WTC11 (cell line): ENCODE measurements at regions not wholly inside any gene's neighbourhood (a gene's known extent, or its start where the extent isn't known, plus 50 kb on each side); places are given as distances from the start of the nearest gene placed in this dataset.

Experiments
- FOXP1 ChIP-seq: sonication (generic); formaldehyde crosslinking; IDR thresholded peaks from 2 replicates; pipeline ENCODE4 v1.8.0; 2022; ENCODE audit warnings: missing genetic modification reagents, mild to moderate bottlenecking, moderate library complexity, borderline replicate concordance
- JUN ChIP-seq: sonication (generic); formaldehyde crosslinking; IDR thresholded peaks from 2 replicates; pipeline ENCODE4 v1.8.0; 2023; ENCODE audit warnings: mild to moderate bottlenecking, missing genetic modification reagents
- MAX ChIP-seq: sonication (generic); formaldehyde crosslinking; IDR thresholded peaks from 2 replicates; pipeline ENCODE4 v1.8.0; 2022; ENCODE audit warnings: mild to moderate bottlenecking, missing genetic modification reagents
- MXD4 ChIP-seq: fragments of 250-450 bp; sonication (Bioruptor Pico); IDR thresholded peaks from 2 replicates; pipeline ENCODE4 v1.8.0; 2021; ENCODE audit warnings: mild to moderate bottlenecking, moderate library complexity, borderline replicate concordance
- NFE2L1 ChIP-seq: sonication (generic); formaldehyde crosslinking; IDR thresholded peaks from 2 replicates; pipeline ENCODE4 v1.8.1; 2023; ENCODE audit warnings: missing genetic modification reagents
- NR3C1 ChIP-seq: sonication (generic); formaldehyde crosslinking; conservative IDR thresholded peaks from 2 replicates; pipeline ENCODE4 v1.8.1; 2023; ENCODE audit warnings: low read depth, mild to moderate bottlenecking, missing genetic modification reagents
- PRDM15 ChIP-seq: sonication (generic); formaldehyde crosslinking; IDR thresholded peaks from 2 replicates; pipeline ENCODE4 v1.8.0; 2022; ENCODE audit warnings: missing genetic modification reagents
- RELA ChIP-seq: sonication (generic); formaldehyde crosslinking; IDR thresholded peaks from 2 replicates; pipeline ENCODE4 v1.8.1; 2022; ENCODE audit warnings: missing genetic modification reagents, mild to moderate bottlenecking, borderline replicate concordance
- TCF7 ChIP-seq: sonication (generic); formaldehyde crosslinking; IDR thresholded peaks from 2 replicates; pipeline ENCODE4 v1.8.0; 2022; ENCODE audit warnings: mild to moderate bottlenecking, low read depth, missing genetic modification reagents, moderate library complexity
- USF1 ChIP-seq: sonication (generic); formaldehyde crosslinking; IDR thresholded peaks from 2 replicates; pipeline ENCODE4 v1.8.0; 2022; ENCODE audit warnings: mild to moderate bottlenecking, missing genetic modification reagents
- ZNF219 ChIP-seq: sonication (generic); formaldehyde crosslinking; IDR thresholded peaks from 2 replicates; pipeline ENCODE4 v1.8.0; 2023; ENCODE audit warnings: missing genetic modification reagents, mild to moderate bottlenecking, borderline replicate concordance
- ZNF317 ChIP-seq: sonication (generic); formaldehyde crosslinking; IDR thresholded peaks from 2 replicates; pipeline ENCODE4 v1.8.1; 2023; ENCODE audit warnings: low read depth, mild to moderate bottlenecking, moderate library complexity, missing genetic modification reagents, borderline replicate concordance
- ZSCAN18 ChIP-seq: fragments of 250-450 bp; sonication (Bioruptor Pico); IDR thresholded peaks from 2 replicates; pipeline ENCODE4 v2.1.2; 2022; ENCODE audit warnings: mild to moderate bottlenecking, moderate library complexity
- TF ChIP-seq, protein P1 (sequence below): fragments of 200-600 bp; IDR thresholded peaks from 2 replicates; pipeline ENCODE4 v1.8.0; 2022; ENCODE audit warnings: antibody characterized with exemption

- TF ChIP-seq PRDM15 (no peak), RELA (no peak), MAX (CRISPR knock-in tag) (no peak), NR3C1 (CRISPR knock-in tag) (no peak), ZSCAN18 (CRISPR knock-in tag) (no peak), ZNF317 (CRISPR knock-in tag) (no peak), NFE2L1 (no peak), JUN (CRISPR knock-in tag) (no peak), FOXP1 (CRISPR knock-in tag) (no peak), TCF7 (no peak), USF1 (CRISPR knock-in tag) (no peak), MXD4 (no peak), ZNF219 (CRISPR knock-in tag) (no peak)
- TF ChIP-seq, protein P1, sequence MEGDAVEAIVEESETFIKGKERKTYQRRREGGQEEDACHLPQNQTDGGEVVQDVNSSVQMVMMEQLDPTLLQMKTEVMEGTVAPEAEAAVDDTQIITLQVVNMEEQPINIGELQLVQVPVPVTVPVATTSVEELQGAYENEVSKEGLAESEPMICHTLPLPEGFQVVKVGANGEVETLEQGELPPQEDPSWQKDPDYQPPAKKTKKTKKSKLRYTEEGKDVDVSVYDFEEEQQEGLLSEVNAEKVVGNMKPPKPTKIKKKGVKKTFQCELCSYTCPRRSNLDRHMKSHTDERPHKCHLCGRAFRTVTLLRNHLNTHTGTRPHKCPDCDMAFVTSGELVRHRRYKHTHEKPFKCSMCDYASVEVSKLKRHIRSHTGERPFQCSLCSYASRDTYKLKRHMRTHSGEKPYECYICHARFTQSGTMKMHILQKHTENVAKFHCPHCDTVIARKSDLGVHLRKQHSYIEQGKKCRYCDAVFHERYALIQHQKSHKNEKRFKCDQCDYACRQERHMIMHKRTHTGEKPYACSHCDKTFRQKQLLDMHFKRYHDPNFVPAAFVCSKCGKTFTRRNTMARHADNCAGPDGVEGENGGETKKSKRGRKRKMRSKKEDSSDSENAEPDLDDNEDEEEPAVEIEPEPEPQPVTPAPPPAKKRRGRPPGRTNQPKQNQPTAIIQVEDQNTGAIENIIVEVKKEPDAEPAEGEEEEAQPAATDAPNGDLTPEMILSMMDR = no peak
Observed at GRCh38 chrX:40465735-40466551, 114.8 kb upstream of the ATP6AP2 start.
